GM23338 (cell line): ENCODE measurements at regions not wholly inside any gene's neighbourhood (a gene's known extent, or its start where the extent isn't known, plus 50 kb on each side); places are given as distances from the start of the nearest gene placed in this dataset.

Experiments
- ATAC-seq: fragments of 200-7000 bp; cut with Tn5 transposase; 3 replicates; pipeline ENCODE4 v1.9.1; 2020
- DNase-seq: peaks from one replicate; pipeline ENCODE4 v3.0.0-alpha.2; 2015; ENCODE audit warnings: low spot score
- H2AFZ ChIP-seq: fragments of 200-600 bp; sonication (generic); 2 replicates; pipeline ENCODE4 v1.8.0; 2016; ENCODE audit warnings: antibody characterized with exemption, mild to moderate bottlenecking, moderate library complexity
- H3F3A ChIP-seq: fragments of 200-600 bp; sonication (generic); replicated peaks from 2 replicates; pipeline ENCODE4 v1.8.0; 2017; ENCODE audit warnings: antibody characterized with exemption, mixed run types, low read depth
- H3K27ac ChIP-seq: fragments of 200-600 bp; sonication (generic); 2 replicates; pipeline ENCODE4 v1.6.1; 2016; ENCODE audit warnings: low read depth
- H3K27me3 ChIP-seq: fragments of 200-600 bp; sonication (generic); 2 replicates; pipeline ENCODE4 v1.8.0; 2016; ENCODE audit warnings: mild to moderate bottlenecking, mixed run types, moderate library complexity; ENCODE audit not compliant: insufficient read depth
- H3K36me3 ChIP-seq: fragments of 200-600 bp; sonication (generic); 2 replicates; pipeline ENCODE4 v1.8.0; 2016; ENCODE audit warnings: mild to moderate bottlenecking; ENCODE audit not compliant: insufficient read depth
- H3K4me1 ChIP-seq: fragments of 200-600 bp; sonication (generic); 2 replicates; pipeline ENCODE4 v1.8.0; 2016; ENCODE audit warnings: mild to moderate bottlenecking, moderate library complexity; ENCODE audit not compliant: insufficient read depth
- H3K4me2 ChIP-seq: fragments of 200-600 bp; sonication (generic); 2 replicates; pipeline ENCODE4 v1.7.1; 2017; ENCODE audit warnings: mixed run types
- H3K4me3 ChIP-seq: fragments of 200-600 bp; sonication (generic); 2 replicates; pipeline ENCODE4 v1.6.1; 2016; ENCODE audit warnings: mixed run types
- H3K79me2 ChIP-seq: fragments of 200-600 bp; sonication (generic); replicated peaks from 2 replicates; pipeline ENCODE4 v1.8.0; 2017; ENCODE audit warnings: mild to moderate bottlenecking; ENCODE audit not compliant: insufficient read depth
- H3K9me2 ChIP-seq: fragments of 200-600 bp; sonication (generic); 2 replicates; pipeline ENCODE4 v1.8.0; 2017; ENCODE audit not compliant: insufficient read depth
- H4K20me1 ChIP-seq: fragments of 200-600 bp; sonication (generic); replicated peaks from 2 replicates; pipeline ENCODE4 v1.8.0; 2017; ENCODE audit warnings: mild to moderate bottlenecking; ENCODE audit not compliant: insufficient read depth
- H3K27ac Mint-ChIP-seq: 2 replicates; pipeline ENCODE4 v1.8.0; 2020; ENCODE audit warnings: inconsistent platforms, mild to moderate bottlenecking, moderate library complexity, mixed read lengths
- H3K27me3 Mint-ChIP-seq: 3 replicates; pipeline ENCODE4 v1.8.0; 2022; ENCODE audit warnings: low read depth, mild to moderate bottlenecking, moderate library complexity, mixed read lengths, inconsistent platforms; ENCODE audit not compliant: insufficient read depth, poor library complexity
- H3K36me3 Mint-ChIP-seq: 3 replicates; pipeline ENCODE4 v1.8.0; 2021; ENCODE audit warnings: low read depth, mild to moderate bottlenecking, inconsistent platforms, moderate library complexity, mixed read lengths
- H3K4me1 Mint-ChIP-seq: 3 replicates; pipeline ENCODE4 v1.8.0; 2020; ENCODE audit warnings: mild to moderate bottlenecking, inconsistent platforms, mixed read lengths
- H3K4me3 Mint-ChIP-seq: 3 replicates; pipeline ENCODE4 v1.8.0; 2021; ENCODE audit warnings: moderate library complexity, mild to moderate bottlenecking, inconsistent platforms, mixed read lengths
- H3K9me3 Mint-ChIP-seq: 3 replicates; pipeline ENCODE4 v1.8.0; 2020; ENCODE audit warnings: moderate library complexity, mild to moderate bottlenecking, inconsistent platforms, mixed read lengths
- EZH2 ChIP-seq: fragments of 200-600 bp; sonication (generic); IDR thresholded peaks from one replicate; pipeline ENCODE4 v1.8.0; 2017; ENCODE audit warnings: antibody characterized with exemption, mild to moderate bottlenecking, low read depth; ENCODE audit not compliant: unreplicated experiment
- EZH2phosphoT487 ChIP-seq: fragments of 200-600 bp; sonication (generic); IDR thresholded peaks from one replicate; pipeline ENCODE4 v1.8.1; 2018; ENCODE audit warnings: antibody characterized with exemption; ENCODE audit not compliant: unreplicated experiment
- POLR2AphosphoS5 ChIP-seq: IDR thresholded peaks from 2 replicates; pipeline ENCODE4 v1.6.1; 2016; ENCODE audit warnings: antibody characterized with exemption, low read depth
- STAT1 ChIP-seq: IDR thresholded peaks from one replicate; pipeline ENCODE4 v1.6.1; 2016; ENCODE audit warnings: antibody characterized with exemption; ENCODE audit not compliant: unreplicated experiment
- ZNF331 ChIP-seq: fragments of 250-450 bp; sonication (Bioruptor Pico); IDR thresholded peaks from 2 replicates; pipeline ENCODE4 v1.5.0; 2020; ENCODE audit warnings: low read depth, mild to moderate bottlenecking, moderate library complexity
- TF ChIP-seq, protein P1 (sequence below), 2 experiments: fragments of 200-600 bp in 1 of 2; sonication (generic) in 1 of 2; conservative IDR thresholded peaks; 2 replicates each; pipeline versions ENCODE4 v1.5.1 to v1.6.1; 2016 to 2017; ENCODE audit warnings: antibody characterized with exemption in 2 of 2, low read depth in 2 of 2, mild to moderate bottlenecking in 2 of 2, moderate library complexity in 1 of 2
- TF ChIP-seq, protein P2 (sequence below): IDR thresholded peaks from one replicate; pipeline ENCODE4 v1.6.1; 2018; ENCODE audit warnings: antibody characterized with exemption; ENCODE audit not compliant: unreplicated experiment
- TF ChIP-seq, protein P3 (sequence below): IDR thresholded peaks from 2 replicates; pipeline ENCODE4 v1.6.1; 2016; ENCODE audit warnings: antibody characterized with exemption

DNA sequence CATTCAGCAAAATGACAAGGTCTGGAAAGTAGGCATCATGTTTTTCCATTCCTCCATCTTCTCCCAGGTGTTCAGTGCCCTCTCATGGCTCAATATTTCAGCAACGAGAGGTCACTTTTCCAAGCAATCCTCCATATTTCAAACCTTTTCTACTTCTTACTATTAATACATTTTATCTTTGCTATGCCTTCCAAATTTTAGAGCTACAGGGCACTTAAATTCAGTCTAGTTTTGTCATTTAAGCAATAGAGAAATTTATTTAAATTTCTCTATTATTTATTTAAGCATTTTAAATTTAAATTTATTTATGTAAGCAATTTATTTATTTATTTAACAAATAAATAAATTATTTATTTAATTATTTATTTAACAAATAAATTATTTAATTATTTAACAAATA, 305.1 kb upstream of the ANXA10 start:
- H2AFZ ChIP-seq = no peak overlapping the region
- no peaks in the 10 kb centered on the region for H3K79me2 ChIP-seq
- ATAC-seq (no peak), DNase-seq (no peak)
- H3K27me3 Mint-ChIP-seq = no peaks in the 10 kb centered on the region
- H3K27ac ChIP-seq = no peak overlapping the region
- H3K4me3 ChIP-seq = no peak overlapping the region
- no peaks in the 10 kb centered on the region for H3K9me3 Mint-ChIP-seq
- no peak overlapping the region for H3K4me3 Mint-ChIP-seq
- H3K4me1 ChIP-seq = no peaks in the 10 kb centered on the region; the same call in 1 of the 2 replicates
- H3K36me3 Mint-ChIP-seq = no peaks in the 10 kb centered on the region
- H3K27ac Mint-ChIP-seq = no peak overlapping the region
- no peaks in the 10 kb centered on the region for H3K27me3 ChIP-seq
- H3K4me2 ChIP-seq = no peak overlapping the region
- H3K36me3 ChIP-seq = no peaks in the 10 kb centered on the region
- H4K20me1 ChIP-seq = no peaks in the 10 kb centered on the region
- H3K9me2 ChIP-seq = no peaks in the 10 kb centered on the region; the same call in 1 of the 2 replicates
- no peaks in the 10 kb centered on the region for H3F3A ChIP-seq
- TF ChIP-seq, protein P1, sequence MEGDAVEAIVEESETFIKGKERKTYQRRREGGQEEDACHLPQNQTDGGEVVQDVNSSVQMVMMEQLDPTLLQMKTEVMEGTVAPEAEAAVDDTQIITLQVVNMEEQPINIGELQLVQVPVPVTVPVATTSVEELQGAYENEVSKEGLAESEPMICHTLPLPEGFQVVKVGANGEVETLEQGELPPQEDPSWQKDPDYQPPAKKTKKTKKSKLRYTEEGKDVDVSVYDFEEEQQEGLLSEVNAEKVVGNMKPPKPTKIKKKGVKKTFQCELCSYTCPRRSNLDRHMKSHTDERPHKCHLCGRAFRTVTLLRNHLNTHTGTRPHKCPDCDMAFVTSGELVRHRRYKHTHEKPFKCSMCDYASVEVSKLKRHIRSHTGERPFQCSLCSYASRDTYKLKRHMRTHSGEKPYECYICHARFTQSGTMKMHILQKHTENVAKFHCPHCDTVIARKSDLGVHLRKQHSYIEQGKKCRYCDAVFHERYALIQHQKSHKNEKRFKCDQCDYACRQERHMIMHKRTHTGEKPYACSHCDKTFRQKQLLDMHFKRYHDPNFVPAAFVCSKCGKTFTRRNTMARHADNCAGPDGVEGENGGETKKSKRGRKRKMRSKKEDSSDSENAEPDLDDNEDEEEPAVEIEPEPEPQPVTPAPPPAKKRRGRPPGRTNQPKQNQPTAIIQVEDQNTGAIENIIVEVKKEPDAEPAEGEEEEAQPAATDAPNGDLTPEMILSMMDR (conservative IDR thresholded peaks at IDR 0.05; ENCODE audit: low read depth in 2 of 2) = 0 out of 4 replicates have a peak, but pooled peaks of 1 of the 2 experiments have one; percentile 11
- TF ChIP-seq POLR2AphosphoS5 = no peak
- TF ChIP-seq, protein P2, sequence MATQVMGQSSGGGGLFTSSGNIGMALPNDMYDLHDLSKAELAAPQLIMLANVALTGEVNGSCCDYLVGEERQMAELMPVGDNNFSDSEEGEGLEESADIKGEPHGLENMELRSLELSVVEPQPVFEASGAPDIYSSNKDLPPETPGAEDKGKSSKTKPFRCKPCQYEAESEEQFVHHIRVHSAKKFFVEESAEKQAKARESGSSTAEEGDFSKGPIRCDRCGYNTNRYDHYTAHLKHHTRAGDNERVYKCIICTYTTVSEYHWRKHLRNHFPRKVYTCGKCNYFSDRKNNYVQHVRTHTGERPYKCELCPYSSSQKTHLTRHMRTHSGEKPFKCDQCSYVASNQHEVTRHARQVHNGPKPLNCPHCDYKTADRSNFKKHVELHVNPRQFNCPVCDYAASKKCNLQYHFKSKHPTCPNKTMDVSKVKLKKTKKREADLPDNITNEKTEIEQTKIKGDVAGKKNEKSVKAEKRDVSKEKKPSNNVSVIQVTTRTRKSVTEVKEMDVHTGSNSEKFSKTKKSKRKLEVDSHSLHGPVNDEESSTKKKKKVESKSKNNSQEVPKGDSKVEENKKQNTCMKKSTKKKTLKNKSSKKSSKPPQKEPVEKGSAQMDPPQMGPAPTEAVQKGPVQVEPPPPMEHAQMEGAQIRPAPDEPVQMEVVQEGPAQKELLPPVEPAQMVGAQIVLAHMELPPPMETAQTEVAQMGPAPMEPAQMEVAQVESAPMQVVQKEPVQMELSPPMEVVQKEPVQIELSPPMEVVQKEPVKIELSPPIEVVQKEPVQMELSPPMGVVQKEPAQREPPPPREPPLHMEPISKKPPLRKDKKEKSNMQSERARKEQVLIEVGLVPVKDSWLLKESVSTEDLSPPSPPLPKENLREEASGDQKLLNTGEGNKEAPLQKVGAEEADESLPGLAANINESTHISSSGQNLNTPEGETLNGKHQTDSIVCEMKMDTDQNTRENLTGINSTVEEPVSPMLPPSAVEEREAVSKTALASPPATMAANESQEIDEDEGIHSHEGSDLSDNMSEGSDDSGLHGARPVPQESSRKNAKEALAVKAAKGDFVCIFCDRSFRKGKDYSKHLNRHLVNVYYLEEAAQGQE = no peak
- H3K4me1 Mint-ChIP-seq = peaks cover 3% of the 10 kb centered on the region; the same call in 2 of the 3 replicates

DNA sequence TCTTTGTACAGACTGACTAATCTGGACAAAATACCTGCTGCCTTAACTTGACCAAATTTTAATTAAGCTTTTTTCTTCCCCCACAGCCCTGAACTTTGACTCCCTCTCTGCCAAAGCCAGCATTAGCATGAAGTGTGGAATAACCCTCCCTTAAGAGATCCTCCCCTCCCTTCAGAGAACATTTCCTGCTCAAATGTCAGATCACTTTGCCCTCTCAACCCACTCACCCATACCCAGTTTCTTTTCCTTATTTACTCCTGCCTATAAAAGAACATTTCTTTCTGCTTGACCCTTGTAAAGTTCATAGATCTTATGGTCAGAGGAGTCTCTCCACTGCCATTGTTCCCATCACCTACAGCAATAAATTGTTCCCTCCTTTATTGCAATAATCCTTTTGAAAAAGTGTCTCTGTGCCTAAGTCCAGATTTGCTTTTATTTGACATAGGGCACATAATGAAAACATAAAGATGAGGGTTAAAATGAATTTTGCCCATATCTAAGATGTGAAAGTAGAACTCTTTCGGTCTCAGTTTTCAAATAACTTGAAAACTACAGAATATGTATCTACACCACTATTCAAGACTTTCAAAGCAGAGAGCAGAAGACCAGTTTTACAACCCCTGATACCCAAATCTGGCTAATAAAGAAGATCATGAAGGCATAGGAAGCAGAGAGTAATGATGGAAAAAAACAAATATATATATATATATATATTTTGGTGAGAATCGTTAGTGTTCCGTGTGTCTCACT, 289.7 kb upstream of the ANXA10 start:
- H4K20me1 ChIP-seq = no peaks in the 10 kb centered on the region
- Mint-ChIP-seq H3K27ac (no peak overlapping the region), H3K27me3 (no peaks in the 10 kb centered on the region), H3K4me3 (no peak overlapping the region), H3K36me3 (no peaks in the 10 kb centered on the region), H3K9me3 (no peaks in the 10 kb centered on the region), H3K4me1 (peaks cover 4% of the 10 kb centered on the region; the same call in 1 of the 3 replicates)
- H3F3A ChIP-seq = no peaks in the 10 kb centered on the region
- H3K4me1 ChIP-seq = peaks cover 5% of the 10 kb centered on the region; the same call in 1 of the 2 replicates
- H3K9me2 ChIP-seq = no peaks in the 10 kb centered on the region
- H3K36me3 ChIP-seq = no peaks in the 10 kb centered on the region
- H3K79me2 ChIP-seq = no peaks in the 10 kb centered on the region
- no peak overlapping the region for H2AFZ ChIP-seq
- DNase-seq (no peak), ATAC-seq (no peak)
- H3K4me2 ChIP-seq = no peak overlapping the region
- TF ChIP-seq EZH2 (no peak), EZH2phosphoT487 (no peak), STAT1 (no peak), ZNF331 (CRISPR knock-in tag) (no peak), POLR2AphosphoS5 (no peak)
- TF ChIP-seq, protein P3, sequence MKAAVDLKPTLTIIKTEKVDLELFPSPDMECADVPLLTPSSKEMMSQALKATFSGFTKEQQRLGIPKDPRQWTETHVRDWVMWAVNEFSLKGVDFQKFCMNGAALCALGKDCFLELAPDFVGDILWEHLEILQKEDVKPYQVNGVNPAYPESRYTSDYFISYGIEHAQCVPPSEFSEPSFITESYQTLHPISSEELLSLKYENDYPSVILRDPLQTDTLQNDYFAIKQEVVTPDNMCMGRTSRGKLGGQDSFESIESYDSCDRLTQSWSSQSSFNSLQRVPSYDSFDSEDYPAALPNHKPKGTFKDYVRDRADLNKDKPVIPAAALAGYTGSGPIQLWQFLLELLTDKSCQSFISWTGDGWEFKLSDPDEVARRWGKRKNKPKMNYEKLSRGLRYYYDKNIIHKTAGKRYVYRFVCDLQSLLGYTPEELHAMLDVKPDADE = no peak
- TF ChIP-seq, protein P1 (conservative IDR thresholded peaks at IDR 0.05; ENCODE audit: low read depth in 2 of 2) = no peak
- no peaks in the 10 kb centered on the region for H3K27me3 ChIP-seq
- no peak overlapping the region for H3K27ac ChIP-seq
- H3K4me3 ChIP-seq = no peak overlapping the region
